NCI-H82 treated with DMSO at 0.1 percent for 48 hours (cell line): ENCODE measurements at regions not wholly inside any gene's neighbourhood (a gene's known extent, or its start where the extent isn't known, plus 50 kb on each side); places are given as distances from the start of the nearest gene placed in this dataset.
"Not testable (repeated sequence)": the region's sequence is repeated elsewhere in the genome, so short reads cannot be mapped to it uniquely, and the experiment has no call there.

Source experiments
- DNase-seq: peaks from one replicate; lab custom pipeline; 2025; ENCODE audit not compliant: unreplicated experiment; lab: John Stamatoyannopoulos, UW

GRCh38 chr20:53676987-53677386 lies 83.3 kb upstream of the ZNF217 start:
- DNase-seq = no peak

- DNase-seq = no peak
Observed at GRCh38 chr20:53676519-53676822, 82.8 kb upstream of the ZNF217 start.

- DNase-seq = no peak
Observed at GRCh38 chr20:53672484-53673129, 79.0 kb upstream of the ZNF217 start.

DNA sequence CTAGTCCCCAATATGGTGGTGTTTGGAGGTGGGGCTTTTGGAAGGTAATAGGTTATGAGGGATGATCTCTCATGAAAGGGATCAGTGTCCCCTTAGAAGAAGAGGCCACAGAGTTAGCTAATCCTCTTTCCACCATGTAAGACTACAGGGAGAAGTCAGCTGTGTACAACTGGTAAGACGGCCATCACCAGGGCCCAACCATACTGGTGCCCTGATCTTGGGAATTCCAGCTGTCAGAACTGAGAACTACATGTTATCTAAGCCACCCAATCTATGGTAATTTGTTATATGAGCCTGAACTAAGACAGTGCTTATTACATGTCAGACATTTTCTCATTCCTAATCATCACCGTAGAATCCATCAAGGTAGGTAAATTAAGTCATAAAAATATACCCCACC lies 77.7 kb upstream of the ZNF217 start:
- no peak for DNase-seq

- DNase-seq = not testable (repeated sequence)
Observed at GRCh38 chr20:53669517-53670313, 76.1 kb upstream of the ZNF217 start.

GRCh38 chr20:53668992-53669391 lies 75.4 kb upstream of the ZNF217 start:
- DNase-seq = no peak

DNA sequence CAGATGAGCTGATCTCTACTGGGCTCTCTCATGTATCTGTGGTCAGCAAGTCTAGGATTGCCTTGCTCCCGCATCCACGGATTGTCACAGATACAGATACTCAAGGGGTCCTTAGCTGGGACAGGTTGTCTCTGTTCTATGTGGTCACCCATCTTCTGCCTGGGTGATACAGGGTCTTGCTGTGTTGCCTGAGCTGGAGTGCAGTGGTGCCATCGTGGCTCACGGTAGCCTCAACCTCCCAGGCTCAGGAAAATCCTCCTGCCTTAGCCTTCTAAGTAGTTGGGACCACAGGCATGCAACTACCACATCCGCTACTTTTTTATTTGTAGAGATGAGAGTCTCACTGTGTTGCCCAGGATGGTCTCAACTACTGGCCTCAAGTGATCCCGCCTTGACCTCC lies 72.5 kb upstream of the ZNF217 start:
- no peak for DNase-seq

- no peak for DNase-seq
Observed at GRCh38 chr20:53664121-53664520, 70.5 kb upstream of the ZNF217 start.

DNA sequence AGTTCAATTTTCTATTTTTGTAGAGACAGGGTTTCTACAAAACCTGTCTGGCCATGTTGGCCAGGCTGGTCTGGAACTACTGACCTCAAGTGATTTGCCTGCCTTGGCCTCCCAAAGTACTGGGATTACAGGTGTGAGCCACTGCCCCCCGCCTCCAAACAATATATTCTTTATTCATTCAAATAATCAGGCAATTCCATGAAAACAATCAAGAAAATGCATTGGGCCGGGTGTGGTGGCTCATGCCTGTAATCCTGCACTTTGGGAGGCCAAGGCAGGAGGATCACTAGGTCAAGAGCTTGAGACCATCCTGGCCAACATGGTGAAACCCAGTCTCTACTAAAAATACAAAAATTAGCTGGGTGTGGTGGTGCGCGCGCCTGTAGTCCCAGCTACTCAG lies 69.9 kb upstream of the ZNF217 start:
- DNase-seq = not testable (repeated sequence)

DNA sequence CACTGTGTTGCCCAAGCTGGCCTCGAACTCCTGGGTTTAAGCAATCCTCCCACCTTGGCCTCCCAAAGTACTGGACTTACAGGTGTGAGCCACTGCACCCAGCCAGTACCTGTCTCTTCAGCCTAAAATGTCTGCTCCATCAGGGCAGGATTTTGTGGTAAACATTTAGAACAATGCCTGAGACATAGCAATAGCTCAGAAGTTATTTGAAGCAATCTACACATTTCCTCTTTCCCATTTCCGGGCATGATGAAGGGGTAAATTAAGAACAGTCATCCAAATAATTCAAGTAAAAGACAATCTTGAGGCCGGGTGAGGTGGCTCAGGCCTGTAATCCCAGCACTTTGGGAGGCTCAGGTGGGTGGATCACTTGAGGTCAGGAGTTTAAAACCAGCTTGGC lies 69.0 kb upstream of the ZNF217 start:
- DNase-seq = no peak

GRCh38 chr20:53660947-53661381 lies 67.3 kb upstream of the ZNF217 start:
- DNase-seq = no peak

GRCh38 chr20:53660078-53660909 lies 66.7 kb upstream of the ZNF217 start:
- no peak for DNase-seq

DNA sequence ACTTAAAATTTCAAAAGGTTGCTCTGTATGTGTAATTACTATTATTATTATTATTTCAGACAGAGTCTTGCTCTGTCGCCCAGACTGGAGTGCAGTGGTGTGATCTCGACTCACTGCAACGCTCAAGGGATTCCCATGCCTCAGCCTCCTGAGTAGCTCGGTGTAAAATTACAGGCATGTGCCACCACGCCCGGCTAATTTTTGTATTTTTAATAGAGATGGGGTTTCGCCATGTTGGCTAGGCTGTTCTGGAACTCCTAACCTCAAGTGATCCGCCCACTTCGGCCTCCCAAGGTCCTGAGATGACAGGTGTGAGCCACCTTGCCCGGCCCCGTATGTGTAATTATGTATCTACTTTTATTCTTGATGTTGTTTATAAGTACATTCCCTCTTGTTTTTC lies 65.3 kb upstream of the ZNF217 start:
- no peak for DNase-seq

GRCh38 chr20:53658322-53658721 lies 64.7 kb upstream of the ZNF217 start:
- no peak for DNase-seq

DNA sequence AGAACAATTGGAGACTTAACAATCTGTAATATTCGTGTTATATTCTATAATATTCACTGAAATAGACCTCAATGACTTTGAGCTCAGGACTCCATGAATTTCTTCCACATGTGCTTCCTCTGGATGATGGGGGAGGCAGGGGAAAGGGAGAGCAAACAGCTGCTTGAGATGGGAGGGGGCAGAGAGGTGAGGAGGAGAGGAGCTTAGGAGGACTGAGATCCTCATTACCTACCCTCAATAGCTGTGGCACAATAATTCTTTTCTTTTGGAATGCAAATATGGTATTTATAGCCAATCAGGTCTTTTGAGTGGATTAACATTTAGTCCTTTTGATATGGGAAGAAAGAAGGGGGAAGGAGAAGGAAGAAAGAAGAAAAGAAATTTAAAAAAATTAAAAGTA lies 64.1 kb upstream of the ZNF217 start:
- DNase-seq = peak; percentile 18

DNA sequence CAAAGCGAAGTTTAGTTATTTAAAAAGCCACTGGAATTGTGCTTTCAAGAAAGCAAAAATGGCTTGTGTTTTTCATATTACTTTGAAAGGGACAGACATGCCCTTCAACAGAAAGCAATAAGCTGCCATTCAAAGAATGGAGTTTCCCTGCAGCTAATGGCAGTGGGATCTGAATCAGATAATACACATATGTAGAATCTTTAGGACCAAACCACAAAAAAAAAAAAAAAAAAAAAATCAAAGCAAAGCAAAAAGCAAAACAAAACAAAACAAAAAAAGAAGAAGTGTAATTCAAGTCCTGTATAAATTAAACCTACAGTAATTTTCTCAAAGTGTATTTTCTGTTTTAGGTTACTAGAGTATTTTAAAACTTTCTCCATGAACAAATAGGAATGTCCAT lies 63.6 kb upstream of the ZNF217 start:
- DNase-seq = no peak

DNA sequence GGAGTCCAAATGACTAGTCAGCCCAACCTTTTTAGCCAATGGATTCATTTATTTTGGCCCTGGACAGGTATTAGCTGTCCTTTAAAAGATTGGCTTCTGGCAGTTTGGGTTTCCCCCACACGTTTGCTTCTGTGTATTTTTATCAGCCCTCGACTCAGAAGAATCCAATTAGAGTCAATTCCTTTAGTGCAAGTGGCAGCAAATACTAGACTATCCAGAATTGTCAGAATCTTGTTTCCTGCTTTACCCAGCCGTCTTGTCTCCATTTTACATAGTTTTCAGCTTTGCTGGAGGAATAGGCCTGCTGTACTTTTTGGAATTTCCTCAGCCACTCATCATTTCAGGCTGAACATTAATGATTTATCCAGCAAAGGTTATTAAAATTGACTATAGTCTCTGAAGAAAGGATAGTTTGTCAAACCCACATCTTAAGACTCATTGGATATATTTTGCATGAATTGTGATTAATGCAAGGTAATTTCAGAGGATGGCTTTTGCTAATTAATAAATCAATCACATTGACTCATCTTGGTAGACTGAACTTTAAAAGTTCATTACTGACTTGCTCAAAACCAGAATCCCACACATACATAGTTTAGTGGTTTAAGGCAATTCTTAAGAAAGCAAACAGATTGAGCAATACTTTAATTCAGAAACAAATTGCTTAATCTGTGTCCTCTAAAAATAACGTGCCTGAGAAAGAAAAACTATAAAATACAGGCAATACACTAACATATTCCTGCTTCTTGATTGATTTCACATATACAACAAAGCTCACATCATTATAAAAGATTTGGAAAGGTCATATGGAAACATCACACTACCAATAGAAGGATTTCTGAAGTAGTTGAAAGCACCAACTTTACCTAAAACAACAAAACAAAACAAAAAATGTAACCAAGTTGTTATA lies 62.9 kb upstream of the ZNF217 start:
- peak; percentile 42 for DNase-seq

GRCh38 chr20:53655625-53656292 lies 62.1 kb upstream of the ZNF217 start:
- DNase-seq = no peak

DNA sequence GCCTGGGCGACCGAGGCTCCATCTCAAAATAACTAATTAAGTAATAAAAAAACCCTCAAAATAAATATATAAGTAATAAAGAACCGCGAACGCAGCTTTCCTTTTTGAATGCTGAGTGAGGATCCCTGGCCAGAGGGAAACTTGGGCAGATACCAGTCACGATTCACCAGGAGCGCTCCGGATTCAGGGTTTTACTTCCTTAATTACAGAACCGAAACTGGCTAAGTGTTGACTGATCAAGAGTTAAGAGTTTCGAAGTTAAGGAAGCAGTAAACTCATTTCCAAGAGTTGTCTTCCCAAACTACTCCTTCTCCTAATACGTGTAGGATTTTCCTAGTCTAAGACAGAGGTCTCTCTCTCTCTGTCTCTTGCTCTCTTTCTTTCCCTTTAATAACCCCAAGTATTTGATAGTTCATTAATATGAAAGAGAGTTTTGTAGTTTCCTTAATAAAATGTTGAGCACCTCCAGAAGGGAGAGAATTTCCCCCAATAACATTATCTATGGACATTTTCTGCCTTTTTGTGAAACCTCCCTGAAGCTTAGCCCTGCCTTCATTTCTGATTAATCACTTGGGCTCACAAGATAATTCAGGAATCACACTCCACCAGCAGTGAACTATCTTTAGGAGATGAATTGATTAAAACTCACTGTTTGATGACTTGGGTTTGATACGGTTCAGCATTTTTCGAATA lies 61.4 kb upstream of the ZNF217 start:
- DNase-seq = no peak

- not testable (repeated sequence) for DNase-seq
Observed at GRCh38 chr20:53654521-53654920, 60.9 kb upstream of the ZNF217 start.
